Heart right ventricle (tissue), 16 donors: ENCODE measurements at regions not wholly inside any gene's neighbourhood (a gene's known extent, or its start where the extent isn't known, plus 50 kb on each side); places are given as distances from the start of the nearest gene placed in this dataset.
"Not testable (repeated sequence)": the region's sequence is repeated elsewhere in the genome, so short reads cannot be mapped to it uniquely, and the experiment has no call there.

Experiments used
- ATAC-seq, 8 donors: fragments of 200-7000 bp; cut with Tn5 transposase; one replicate each; pipeline ENCODE4 v1.9.1; 2020; ENCODE audit warnings: mild to moderate bottlenecking in 8 of 8, moderate library complexity in 8 of 8, moderate number of reproducible peaks in 1 of 8
- DNase-seq, 2 donors: peaks; one replicate each; pipeline ENCODE4 v3.0.0-alpha.2; 2020
- H3K27ac ChIP-seq, 10 donors: fragments of 200-600 bp; sonication (generic) in 2 of 10; one replicate each; pipeline versions ENCODE4 v1.5.0 to v1.8.0; 2020 to 2022; ENCODE audit warnings: mild to moderate bottlenecking in 3 of 10
- H3K27me3 ChIP-seq, 7 donors: fragments of 200-600 bp; one replicate each; pipeline ENCODE4 v1.8.0; 2021 to 2022; ENCODE audit warnings: mild to moderate bottlenecking in 2 of 7
- H3K36me3 ChIP-seq, 9 donors: fragments of 200-600 bp; sonication (generic) in 1 of 9; one replicate each; pipeline versions ENCODE4 v1.5.0 to v1.8.0; 2020 to 2022; ENCODE audit warnings: mild to moderate bottlenecking in 2 of 9
- H3K4me1 ChIP-seq, 9 donors: fragments of 200-600 bp; sonication (generic) in 1 of 9; one replicate each; pipeline versions ENCODE4 v1.5.0 to v1.8.0; 2020 to 2022; ENCODE audit warnings: mild to moderate bottlenecking in 4 of 9
- H3K4me3 ChIP-seq, 10 donors: fragments of 200-600 bp; sonication (generic) in 2 of 10; one replicate each; pipeline versions ENCODE4 v1.5.0 to v1.8.0; 2020 to 2022; ENCODE audit warnings: mild to moderate bottlenecking in 7 of 10, moderate library complexity in 2 of 10
- H3K9me3 ChIP-seq, 11 donors: fragments of 200-600 bp in 10 of 11; sonication (generic) in 2 of 11; one replicate each; pipeline versions ENCODE4 v1.5.0 to v1.8.0; 2013 to 2022; ENCODE audit warnings: mild to moderate bottlenecking in 2 of 11, control low read depth in 1 of 11, moderate library complexity in 1 of 11
- WGBS, 2 donors: extraction: QIAGEN DNeasy Blood & Tissue Kit; methylation state at CpG; one replicate each; pipeline ENCODE4 v1.1.7; 2013; ENCODE audit warnings: inconsistent platforms in 1 of 2; 5-methylcytosine and 5-hydroxymethylcytosine counted together
- intact Hi-C, 10 donors: fragments of 100-400 bp; cut with DNase I; formaldehyde crosslinking; loops; one replicate each; pipeline versions ENCODE4 v1.11.1 to v1.14.2; 2022
- TF ChIP-seq, protein P1 (sequence below), 9 donors: fragments of 200-600 bp; sonication (generic) in 2 of 9; IDR thresholded peaks; one replicate each; pipeline versions ENCODE4 v1.5.0 to v1.8.0; 2021 to 2022; ENCODE audit warnings: antibody characterized with exemption in 9 of 9, mild to moderate bottlenecking in 5 of 9, moderate library complexity in 1 of 9
- donor health status: Arrhythmogenic right ventricular cardiomyopathy.
- donor health status: ischemic (EF 13 %, LVEDD 7.1; RV severe dilation, severe dysfunction).
- donor health status: healthy with polysubstance abuse.
- donor health status: DM: no; HTN: yes; CAD: no.
- donor health status: DM: no; HTN: no; CAD: no.
- donor health status: ischemic (EF 25% LVEDD 6.9; RV normal size, moderate dysfunction).
- donor health status: ischemic (EF 25% LVEDD 5.7; RV mildly dilated, moderate dysfunction).
- donor health status: healthy.
- donor health status: DM: yes; HTN: yes; CAD: no.
- donor health status: Ischemic cardiomyopathy.
- donor health status: ischemic (EF 35%, LVEDD 5.7; RV mildly dilated, moderate dysfunction).
- donor health status: nonischemic (EF 11% LVEDD 7.7; RV severe dilation, severe dysfunction).
- donor health status: DM: yes; HTN: yes; CAD: no.
- donor health status: PGD.
- donor health status: ischemic (EF 29% LVEDD 5.4; RV normal size, mild dysfunction).
- donor health status: nonischemic (EF 23%, LVEDD 6.1; RV moderate dilation, normal function).

DNA sequence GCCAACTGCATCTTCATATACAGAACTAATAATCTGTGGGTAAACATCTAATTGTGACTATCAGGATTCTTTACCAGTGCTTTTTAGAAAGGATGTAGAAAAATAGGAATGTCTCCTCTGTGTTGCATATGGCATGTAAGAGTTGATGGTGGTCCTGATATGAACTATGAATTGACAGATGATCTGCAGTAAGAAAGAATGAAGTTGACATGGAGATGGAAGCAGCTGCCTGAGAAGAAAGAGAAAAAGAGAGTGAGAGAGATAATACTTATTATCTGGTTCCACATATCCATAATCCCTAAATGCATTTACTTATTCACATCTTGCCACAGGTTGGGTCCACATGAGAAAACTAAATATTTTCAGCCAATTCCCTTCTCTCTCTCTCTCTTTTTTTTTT is 1022.9 kb downstream of the SLC6A15 start:
- ATAC-seq = no peak
- Histone ChIP-seq H3K27ac (no peak overlapping the region), H3K4me1 (no peaks in the 10 kb centered on the region), H3K9me3 (peaks cover 0 to 4% (median 0%) of the 10 kb centered on the region in 11 donors), H3K36me3 (no peaks in the 10 kb centered on the region), H3K27me3 (no peaks in the 10 kb centered on the region), H3K4me3 (no peak overlapping the region)
- no peak for DNase-seq
- TF ChIP-seq, protein P1, sequence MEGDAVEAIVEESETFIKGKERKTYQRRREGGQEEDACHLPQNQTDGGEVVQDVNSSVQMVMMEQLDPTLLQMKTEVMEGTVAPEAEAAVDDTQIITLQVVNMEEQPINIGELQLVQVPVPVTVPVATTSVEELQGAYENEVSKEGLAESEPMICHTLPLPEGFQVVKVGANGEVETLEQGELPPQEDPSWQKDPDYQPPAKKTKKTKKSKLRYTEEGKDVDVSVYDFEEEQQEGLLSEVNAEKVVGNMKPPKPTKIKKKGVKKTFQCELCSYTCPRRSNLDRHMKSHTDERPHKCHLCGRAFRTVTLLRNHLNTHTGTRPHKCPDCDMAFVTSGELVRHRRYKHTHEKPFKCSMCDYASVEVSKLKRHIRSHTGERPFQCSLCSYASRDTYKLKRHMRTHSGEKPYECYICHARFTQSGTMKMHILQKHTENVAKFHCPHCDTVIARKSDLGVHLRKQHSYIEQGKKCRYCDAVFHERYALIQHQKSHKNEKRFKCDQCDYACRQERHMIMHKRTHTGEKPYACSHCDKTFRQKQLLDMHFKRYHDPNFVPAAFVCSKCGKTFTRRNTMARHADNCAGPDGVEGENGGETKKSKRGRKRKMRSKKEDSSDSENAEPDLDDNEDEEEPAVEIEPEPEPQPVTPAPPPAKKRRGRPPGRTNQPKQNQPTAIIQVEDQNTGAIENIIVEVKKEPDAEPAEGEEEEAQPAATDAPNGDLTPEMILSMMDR (IDR thresholded peaks at IDR 0.05) = no peak
- intact Hi-C loops = no loop called here

DNA sequence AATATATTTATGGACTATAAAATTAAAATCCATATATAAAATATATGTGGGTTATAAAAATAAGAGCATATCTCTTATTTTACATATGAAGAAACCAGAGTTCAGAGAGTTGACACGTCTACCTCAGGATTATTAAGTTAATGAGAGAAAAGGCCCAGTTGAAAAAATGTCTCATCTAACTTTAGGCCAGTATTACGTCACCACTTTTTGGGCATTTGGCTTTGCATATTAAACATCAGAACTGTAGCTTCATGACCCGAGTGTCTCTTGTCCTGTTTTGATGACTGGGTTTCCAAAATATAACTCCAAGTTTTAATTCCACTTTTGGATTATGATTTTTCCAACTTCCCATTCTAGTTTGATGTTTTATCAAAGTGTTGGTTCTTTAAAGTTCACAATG is 1026.1 kb downstream of the SLC6A15 start:
- Histone ChIP-seq H3K4me3 (no peak overlapping the region), H3K27me3 (no peaks in the 10 kb centered on the region), H3K4me1 (no peaks in the 10 kb centered on the region), H3K36me3 (no peaks in the 10 kb centered on the region), H3K9me3 (peaks cover 0 to 4% (median 0%) of the 10 kb centered on the region in 11 donors), H3K27ac (no peak overlapping the region)
- DNase-seq (no peak), ATAC-seq (no peak)
- intact Hi-C loops = no loop called here
- 71 to 72% methylated on average over 3 of the region's 3 CpGs for WGBS, 2 donors
- TF ChIP-seq, protein P1 (IDR thresholded peaks at IDR 0.05) = no peak

DNA sequence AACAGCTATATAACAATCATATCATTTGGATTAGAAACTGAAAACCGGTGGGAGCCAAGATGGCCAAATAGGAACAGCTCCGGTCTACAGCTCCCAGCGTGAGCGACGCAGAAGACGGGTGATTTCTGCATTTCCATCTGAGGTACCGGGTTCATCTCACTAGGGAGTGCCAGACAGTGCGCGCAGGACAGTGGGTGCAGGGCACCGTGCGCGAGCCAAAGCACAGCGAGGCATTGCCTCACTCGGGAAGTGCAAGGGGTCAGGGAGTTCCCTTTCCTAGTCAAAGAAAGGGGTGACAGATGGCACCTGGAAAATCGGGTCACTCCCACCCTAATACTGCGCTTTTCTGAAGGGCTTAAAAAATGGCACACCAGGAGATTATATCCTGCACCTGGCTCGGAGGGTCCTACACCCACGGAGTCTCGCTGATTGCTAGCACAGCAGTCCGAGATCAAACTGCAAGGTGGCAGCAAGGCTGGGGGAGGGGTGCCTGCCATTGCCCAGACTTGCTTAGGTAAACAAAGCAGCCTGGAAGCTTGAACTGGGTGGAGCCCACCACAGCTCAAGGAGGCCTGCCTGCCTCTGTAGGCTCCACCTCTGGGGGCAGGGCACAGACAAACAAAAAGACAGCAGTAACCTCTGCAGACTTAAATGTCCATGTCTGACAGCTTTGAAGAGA is 1041.5 kb downstream of the SLC6A15 start:
- ATAC-seq, H3K27ac ChIP-seq, H3K27me3 ChIP-seq, H3K4me1 ChIP-seq, H3K9me3 ChIP-seq, DNase-seq, intact Hi-C loops, H3K4me3 ChIP-seq, H3K36me3 ChIP-seq: not testable (repeated sequence)
- 92 to 94% methylated on average over 19 to 20 of the region's 20 CpGs for WGBS, 2 donors

DNA sequence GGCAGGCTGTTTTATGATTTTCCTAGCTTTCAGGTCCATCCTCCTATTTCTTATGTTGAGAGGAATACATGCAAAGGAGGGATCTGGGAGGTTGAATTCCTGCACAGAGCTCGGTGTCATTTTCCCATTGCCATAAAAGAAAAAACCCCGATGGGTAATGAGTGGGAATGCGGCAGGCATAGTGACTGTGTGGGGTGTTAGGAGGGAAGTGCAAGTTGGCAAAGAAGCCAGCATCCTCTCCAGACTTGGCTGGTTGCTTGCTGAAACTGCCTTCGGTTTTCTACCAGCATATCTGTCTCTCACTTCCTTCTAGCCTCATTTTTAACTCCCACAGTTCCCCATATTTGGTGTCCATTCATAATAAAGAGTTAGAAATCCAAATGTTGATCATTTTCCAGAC is 1046.1 kb downstream of the SLC6A15 start:
- intact Hi-C loops = no loop called here
- 67 to 70% methylated on average over 4 of the region's 4 CpGs for WGBS, 2 donors

DNA sequence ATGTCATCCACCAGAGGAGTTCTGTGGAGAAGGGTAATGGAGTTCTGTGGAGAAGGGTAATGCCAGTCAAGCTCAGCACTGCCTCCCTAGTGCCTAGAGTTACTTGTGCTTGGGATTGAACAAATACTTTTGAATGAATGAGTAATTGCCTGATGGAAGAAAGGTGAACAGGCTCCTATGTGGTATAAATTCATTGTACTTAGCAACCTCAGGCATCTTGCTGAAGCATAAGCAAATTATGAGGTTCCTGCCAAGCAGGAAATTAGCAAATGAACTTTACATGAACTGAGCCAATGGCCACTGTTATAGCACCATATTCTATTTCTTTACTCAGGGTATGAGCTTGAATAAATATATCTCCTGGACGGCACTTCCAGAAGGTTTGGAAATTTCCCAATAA is 1047.2 kb downstream of the SLC6A15 start:
- no peak for DNase-seq
- H3K9me3 ChIP-seq = peaks cover 0 to 4% (median 0%) of the 10 kb centered on the region in 11 donors
- TF ChIP-seq, protein P1 (IDR thresholded peaks at IDR 0.05) = no peak
- no peaks in the 10 kb centered on the region for H3K36me3 ChIP-seq
- ATAC-seq = no peak
- H3K27ac ChIP-seq = no peak overlapping the region
- WGBS, 2 donors = 57 to 79% methylated on average over 1 of the region's 1 CpG
- H3K4me1 ChIP-seq = no peaks in the 10 kb centered on the region
- no peaks in the 10 kb centered on the region for H3K27me3 ChIP-seq
- no peak overlapping the region for H3K4me3 ChIP-seq
- intact Hi-C loops = no loop called here

More for the DNA sequence above, 1046.1 kb downstream of the SLC6A15 start:
- ATAC-seq (no peak), DNase-seq (no peak)
- no peak overlapping the region for H3K27ac ChIP-seq
- H3K9me3 ChIP-seq = peaks cover 0 to 4% (median 0%) of the 10 kb centered on the region in 11 donors
- H3K4me3 ChIP-seq = no peak overlapping the region
- no peaks in the 10 kb centered on the region for H3K27me3 ChIP-seq
- H3K36me3 ChIP-seq = no peaks in the 10 kb centered on the region
- TF ChIP-seq, protein P1 (IDR thresholded peaks at IDR 0.05) = no peak
- no peaks in the 10 kb centered on the region for H3K4me1 ChIP-seq
